GM21515 (cell line): ENCODE measurements at regions not wholly inside any gene's neighbourhood (a gene's known extent, or its start where the extent isn't known, plus 50 kb on each side); places are given as distances from the start of the nearest gene placed in this dataset.
A peak's percentile ranks its signal among the peaks of the same experiment; 100 is the strongest.
"Not testable (repeated sequence)": the region's sequence is repeated elsewhere in the genome, so short reads cannot be mapped to it uniquely, and the experiment has no call there.

ENCODE experiments used
- ATAC-seq: cut with Tn5 transposase; IDR thresholded peaks from one replicate; pipeline ENCODE4 v1.9.1; 2021; ENCODE audit not compliant: unreplicated experiment

DNA sequence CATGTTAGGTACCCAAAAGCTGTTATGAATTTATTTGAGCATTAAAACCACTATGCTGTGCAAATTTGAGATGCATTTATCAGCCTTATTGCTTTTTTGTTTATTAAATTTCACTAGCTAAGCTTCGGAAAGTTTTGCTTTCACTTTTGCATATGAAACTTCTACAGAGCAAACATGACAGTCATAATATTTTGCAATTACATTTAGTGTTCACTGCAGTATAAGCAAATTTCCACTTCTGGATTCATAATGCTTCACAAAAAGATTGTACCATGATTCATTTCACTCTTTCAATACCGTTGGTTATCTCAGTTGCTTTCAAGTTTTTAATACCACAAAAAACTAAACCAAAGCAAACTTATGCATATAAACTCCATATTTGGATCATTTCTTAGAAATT, 228.7 kb upstream of the SLC8A1 start:
- peak; percentile 66 for ATAC-seq

DNA sequence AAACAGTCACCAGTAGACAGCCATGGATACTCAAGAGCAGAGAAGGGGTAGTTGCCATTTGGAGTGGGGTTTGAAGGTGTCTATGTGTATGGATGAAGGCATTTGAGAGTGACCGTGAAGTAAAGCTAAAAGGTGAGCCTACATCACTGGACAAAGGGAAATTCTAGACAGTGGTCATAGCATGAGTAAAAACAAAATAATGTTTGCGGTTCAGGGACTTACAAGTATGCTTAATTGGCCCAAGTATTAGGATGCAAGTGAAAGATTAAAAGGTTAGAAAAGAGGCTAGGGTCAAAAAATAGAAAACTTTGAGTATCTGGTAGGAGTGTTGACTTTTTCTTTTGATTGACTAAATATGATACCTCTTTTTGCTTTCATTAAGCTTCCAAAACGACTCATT, 238.1 kb upstream of the SLC8A1 start:
- no peak for ATAC-seq

- ATAC-seq = no peak
These were observed 238.6 kb upstream of the SLC8A1 start for GRCh38 chr2:40690525-40690924.

GRCh38 chr2:40700231-40700954, 248.5 kb upstream of the SLC8A1 start:
- ATAC-seq = no peak

- ATAC-seq = not testable (repeated sequence)
These were observed 260.5 kb upstream of the SLC8A1 start for GRCh38 chr2:40712197-40712894.

GRCh38 chr2:40716879-40717278, 265.0 kb upstream of the SLC8A1 start:
- no peak for ATAC-seq

DNA sequence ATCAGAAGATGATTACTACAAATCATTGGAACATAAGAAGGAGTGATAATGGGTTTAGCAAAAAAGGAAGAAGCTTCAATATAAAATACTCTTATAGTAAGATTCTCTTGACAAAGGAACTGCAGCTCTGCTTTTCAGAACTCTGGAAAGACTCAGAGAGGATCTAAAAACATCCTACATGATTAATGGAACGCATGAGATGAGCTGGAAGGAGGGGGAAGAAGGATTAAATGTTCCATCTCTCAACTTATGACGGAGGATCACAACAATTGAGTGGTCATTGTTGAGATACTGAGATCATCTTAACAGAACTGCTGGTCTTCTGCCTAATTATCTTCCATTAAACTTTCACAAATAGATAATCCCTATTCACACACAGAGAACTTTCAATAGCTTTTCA, 267.5 kb upstream of the SLC8A1 start:
- ATAC-seq = no peak

- no peak for ATAC-seq
These were observed 269.7 kb upstream of the SLC8A1 start for GRCh38 chr2:40721595-40721994.

DNA sequence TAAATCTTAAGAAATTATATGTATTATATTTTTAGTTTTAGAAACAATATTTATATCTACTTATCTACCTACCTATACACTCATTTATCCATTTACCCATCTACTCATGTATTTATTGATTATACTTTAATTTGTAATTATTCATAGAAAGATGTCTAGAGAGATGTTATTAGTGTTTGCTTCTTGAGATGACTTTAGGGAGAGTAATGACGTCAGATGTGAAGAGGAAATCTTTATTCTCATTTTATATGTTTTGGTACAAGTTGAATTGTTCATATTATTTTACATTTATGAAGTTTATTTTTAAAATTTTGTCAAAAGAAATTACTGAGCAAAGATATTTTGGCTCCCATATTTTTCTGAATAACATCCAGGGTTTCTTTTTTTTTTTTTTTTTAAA, 271.3 kb upstream of the SLC8A1 start:
- no peak for ATAC-seq

DNA sequence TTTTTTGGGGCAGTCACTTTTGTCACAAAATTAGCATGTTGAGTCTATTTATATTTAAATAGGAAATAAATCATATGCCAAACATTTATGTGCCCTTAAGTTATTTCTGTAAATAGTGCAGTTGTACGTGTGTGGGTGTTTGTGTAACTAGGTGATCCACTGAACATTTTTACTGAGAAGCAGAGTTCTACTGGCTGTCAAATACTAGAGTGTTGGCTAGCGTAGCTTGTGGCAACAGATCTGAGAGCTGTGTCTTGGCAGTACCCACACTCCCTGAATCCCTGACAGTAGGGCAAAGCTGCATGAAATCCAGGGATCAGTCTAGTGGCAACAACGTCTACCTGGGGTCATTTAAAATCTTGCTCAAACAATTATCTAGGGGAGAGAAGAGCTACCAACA, 273.1 kb upstream of the SLC8A1 start:
- no peak for ATAC-seq

DNA sequence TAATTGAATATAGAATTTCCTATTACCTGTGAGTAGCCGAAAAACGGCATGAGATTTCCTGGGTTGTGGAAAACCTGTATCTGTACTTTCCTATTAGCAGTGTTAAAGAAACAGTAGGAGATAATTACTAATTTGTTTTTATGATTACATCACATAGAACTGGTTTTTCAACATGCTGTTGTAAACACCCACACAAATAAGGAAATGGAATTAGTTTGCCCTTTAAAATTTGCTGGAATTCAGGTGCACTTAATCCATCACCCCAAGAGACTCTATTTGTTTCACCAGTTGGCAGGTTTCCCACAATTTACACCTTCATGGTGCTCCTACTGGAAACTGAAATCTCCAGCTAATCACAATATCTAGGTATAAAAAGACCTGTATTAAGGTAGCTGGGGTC, 274.1 kb upstream of the SLC8A1 start:
- ATAC-seq = no peak

- ATAC-seq = no peak
These were observed 282.9 kb upstream of the SLC8A1 start for GRCh38 chr2:40734797-40735196.

DNA sequence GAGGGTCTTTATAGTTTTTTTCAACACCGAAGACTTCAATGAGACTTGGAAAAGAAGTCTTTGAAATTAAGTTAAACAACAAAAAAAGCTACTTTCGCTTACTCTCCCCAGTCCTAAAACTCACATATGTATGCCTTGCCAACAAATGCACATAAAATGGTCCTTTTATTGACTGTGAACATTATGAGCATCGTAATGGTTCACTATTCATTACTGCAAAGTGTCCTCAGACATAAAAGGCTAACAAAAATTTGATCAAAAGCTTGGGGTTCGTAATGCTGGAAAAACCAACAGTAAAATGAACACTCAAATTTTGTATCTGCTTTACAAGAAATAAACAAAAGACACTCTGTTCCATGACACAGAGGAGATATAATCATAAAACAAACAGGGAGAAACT, 285.3 kb upstream of the SLC8A1 start:
- ATAC-seq = no peak

DNA sequence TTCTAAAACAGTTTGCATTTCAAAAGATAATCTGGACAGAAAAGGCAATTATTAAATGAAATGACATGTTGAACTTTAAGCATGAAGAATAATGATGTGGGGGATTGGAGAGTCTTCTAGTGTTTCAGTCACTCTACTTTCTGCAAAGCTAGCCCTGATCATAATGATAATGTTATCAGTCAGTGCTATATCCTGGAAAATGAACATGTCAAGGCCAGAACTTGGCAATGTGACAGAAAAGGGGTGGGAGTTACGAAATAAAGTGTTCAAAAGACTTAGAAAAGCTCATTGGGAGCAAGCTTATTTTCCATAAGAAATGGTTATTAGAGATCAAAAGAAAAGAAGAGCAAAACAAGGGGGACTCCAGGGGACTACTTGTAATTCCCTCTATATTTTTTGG, 288.5 kb upstream of the SLC8A1 start:
- no peak for ATAC-seq

- no peak for ATAC-seq
These were observed 289.6 kb upstream of the SLC8A1 start for GRCh38 chr2:40741532-40741931.

- no peak for ATAC-seq
These were observed 294.3 kb upstream of the SLC8A1 start for GRCh38 chr2:40746191-40746590.

- ATAC-seq = no peak
These were observed 300.1 kb upstream of the SLC8A1 start for GRCh38 chr2:40751981-40752380.

DNA sequence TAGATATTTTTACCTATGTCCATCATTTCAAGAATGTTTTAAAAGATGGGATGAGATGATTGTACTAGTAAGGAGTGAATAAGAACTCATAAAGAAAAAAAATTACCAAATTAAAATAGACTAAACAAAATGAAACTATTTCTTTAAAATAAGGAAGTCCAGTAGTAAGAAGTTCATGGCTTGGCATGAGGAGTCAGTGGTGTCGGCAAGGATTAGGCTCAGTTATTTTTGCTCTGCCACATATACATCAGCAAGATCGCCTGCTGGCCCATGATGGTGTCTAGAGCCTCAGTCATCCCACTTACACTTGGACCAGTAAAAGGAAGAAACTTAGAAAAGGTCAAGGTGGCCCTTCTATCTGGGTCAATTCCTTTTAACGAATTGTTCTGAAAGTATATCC, 300.9 kb upstream of the SLC8A1 start:
- ATAC-seq = no peak

DNA sequence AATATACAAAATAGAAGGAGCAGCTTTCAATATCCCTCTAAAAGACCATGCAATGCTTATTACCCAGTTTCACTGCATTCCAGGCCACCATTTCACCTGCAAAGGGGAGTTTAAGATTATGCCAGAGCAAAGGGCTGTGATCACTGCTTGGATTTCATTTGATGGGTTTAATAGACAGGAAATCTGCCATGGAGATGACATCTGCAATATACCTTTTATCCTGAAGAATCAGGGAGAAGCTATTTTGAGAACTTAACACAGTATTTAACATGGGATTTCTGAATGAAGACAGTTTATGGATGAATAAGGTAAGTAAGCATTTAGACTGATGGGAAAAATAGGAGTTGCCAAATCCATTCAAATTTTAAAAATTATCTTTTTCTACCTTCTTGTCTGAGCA, 303.0 kb upstream of the SLC8A1 start:
- ATAC-seq = no peak

- no peak for ATAC-seq
These were observed 306.7 kb upstream of the SLC8A1 start for GRCh38 chr2:40758401-40759155.

DNA sequence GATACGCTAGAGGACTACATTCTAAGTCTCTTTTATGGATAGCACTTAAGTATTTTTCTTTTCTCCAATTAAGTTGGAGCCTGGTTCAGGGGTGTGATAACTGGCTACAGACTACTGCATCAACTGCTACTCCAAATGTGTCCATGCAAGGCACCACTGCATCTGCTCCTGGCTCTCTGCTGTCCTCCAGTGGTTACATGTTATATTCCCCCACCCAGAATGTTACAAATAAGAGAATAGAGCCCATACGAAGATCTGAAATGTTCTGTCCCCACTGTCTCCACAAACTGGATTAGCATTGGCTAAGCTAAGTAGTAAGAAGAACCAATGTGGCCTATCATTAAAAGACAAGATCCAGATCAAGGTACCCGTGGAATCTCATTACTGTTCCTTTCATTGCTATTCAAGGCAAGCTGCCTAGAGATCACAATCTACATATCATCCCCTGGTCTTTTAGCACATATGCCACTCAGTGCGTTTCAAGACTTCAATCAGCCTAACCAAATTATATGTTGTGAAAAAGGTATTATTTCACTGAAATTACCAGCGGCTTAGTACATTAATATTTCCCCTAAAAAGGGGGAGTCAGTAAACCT, 308.3 kb upstream of the SLC8A1 start:
- ATAC-seq = no peak

DNA sequence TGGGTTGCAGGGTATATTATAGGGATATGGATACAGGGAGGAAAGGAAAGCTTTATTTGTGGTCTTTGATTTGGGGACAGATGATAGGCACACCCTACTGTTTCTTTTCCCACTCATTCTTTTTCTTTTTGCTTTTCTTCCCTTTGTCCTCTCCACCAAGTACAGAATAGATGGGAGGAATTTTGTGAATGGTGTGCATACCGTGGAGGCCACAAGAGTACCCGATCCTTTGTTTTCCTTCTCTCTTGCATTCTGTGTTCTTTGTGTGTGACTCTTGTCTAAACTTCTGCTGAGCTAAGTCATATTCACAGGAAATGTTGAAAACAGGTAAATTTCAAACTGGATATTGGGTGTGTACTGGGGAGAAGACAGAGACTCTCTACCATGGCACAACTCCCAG, 321.4 kb upstream of the SLC8A1 start:
- no peak for ATAC-seq
